Astrocyte of the cerebellum (primary cell): ENCODE measurements at regions not wholly inside any gene's neighbourhood (a gene's known extent, or its start where the extent isn't known, plus 50 kb on each side); places are given as distances from the start of the nearest gene placed in this dataset.

Source experiments
- DNase-seq: peaks from one replicate; pipeline ENCODE4 v3.0.0-alpha.2; 2011; ENCODE audit warnings: low read depth
- H3K4me3 ChIP-seq: 2 replicates; pipeline ENCODE4 v1.5.1; 2011; ENCODE audit warnings: mild to moderate bottlenecking, low read depth, low read length, moderate library complexity
- CTCF ChIP-seq: IDR thresholded peaks from 2 replicates; pipeline ENCODE4 v1.5.1; 2012; ENCODE audit warnings: low read length, low read depth, moderate library complexity, mild to moderate bottlenecking; ENCODE audit errors: missing control alignments
- in situ Hi-C: cut with HindIII; loops from 2 replicates; pipeline ENCODE4 v1.10.0; 2017; ENCODE audit warnings: low sequenced_read_pairs

DNA sequence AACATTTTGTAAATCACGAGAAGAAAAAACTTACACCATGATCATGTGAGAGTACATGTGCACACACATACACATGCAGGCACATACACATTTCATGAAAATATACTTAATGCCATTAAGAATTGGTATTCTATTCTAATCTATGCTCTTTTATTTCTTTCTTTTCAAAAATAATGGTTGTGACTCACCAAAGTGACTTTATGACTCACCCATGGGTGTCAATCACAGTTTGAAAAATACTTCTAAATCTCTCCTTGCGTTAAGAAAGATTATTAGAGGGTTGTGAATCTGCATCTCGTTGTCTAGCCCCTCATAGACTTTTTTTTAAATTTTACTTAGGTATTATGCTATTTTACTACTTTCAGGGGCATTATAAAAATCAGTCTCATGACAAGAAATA lies 254.2 kb downstream of the TUSC7 start:
- in situ Hi-C loops: no loop called here
- DNase-seq: no peak
- no peak for TF ChIP-seq CTCF
- no peak overlapping the region for H3K4me3 ChIP-seq

GRCh38 chr3:116966649-116967048 lies 257.1 kb downstream of the TUSC7 start:
- no peak for TF ChIP-seq CTCF
- DNase-seq: no peak
- in situ Hi-C loops: no loop called here
- H3K4me3 ChIP-seq: no peak overlapping the region

GRCh38 chr3:116969135-116969534 lies 259.6 kb downstream of the TUSC7 start:
- no peak for TF ChIP-seq CTCF
- H3K4me3 ChIP-seq: no peak overlapping the region
- in situ Hi-C loops: no loop called here
- DNase-seq: no peak

GRCh38 chr3:116969646-116970045 lies 260.1 kb downstream of the TUSC7 start:
- no peak for TF ChIP-seq CTCF
- no peak for DNase-seq
- in situ Hi-C loops: no loop called here
- no peak overlapping the region for H3K4me3 ChIP-seq

DNA sequence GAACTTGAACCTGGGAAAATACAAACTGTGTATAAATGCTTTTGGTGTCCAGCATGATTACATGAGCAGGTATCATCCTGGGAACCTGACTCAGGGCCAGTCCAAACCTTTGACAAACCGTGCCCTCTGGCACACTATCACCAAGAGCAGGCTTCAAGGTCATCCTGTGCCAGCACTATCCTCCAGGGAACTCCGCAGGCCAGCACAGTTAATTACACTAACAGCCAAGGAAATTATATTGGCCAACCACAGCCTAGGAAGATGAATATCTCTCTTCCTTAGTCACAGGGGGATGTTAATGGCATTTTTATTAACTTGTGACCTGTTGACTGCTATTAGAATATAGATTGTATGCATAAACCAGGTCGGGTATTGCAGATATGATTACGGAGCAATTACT lies 262.0 kb downstream of the TUSC7 start:
- no peak overlapping the region for H3K4me3 ChIP-seq
- in situ Hi-C loops: no loop called here
- no peak for DNase-seq
- no peak for TF ChIP-seq CTCF

GRCh38 chr3:116974702-116975101 lies 265.1 kb downstream of the TUSC7 start:
- DNase-seq: no peak
- in situ Hi-C loops: no loop called here
- H3K4me3 ChIP-seq: no peak overlapping the region
- no peak for TF ChIP-seq CTCF

- TF ChIP-seq CTCF: no peak
- no peak overlapping the region for H3K4me3 ChIP-seq
- no peak for DNase-seq
- in situ Hi-C loops: no loop called here
Observed at GRCh38 chr3:116977441-116977840, 267.9 kb downstream of the TUSC7 start.
